Right forelimb (tissue), 1 donor: ENCODE measurements at regions not wholly inside any gene's neighbourhood (a gene's known extent, or its start where the extent isn't known, plus 50 kb on each side); places are given as distances from the start of the nearest gene placed in this dataset.

Experiments used
- DNase-seq: peaks from one replicate; pipeline ENCODE4 v3.0.0-alpha.2; 2018

DNA sequence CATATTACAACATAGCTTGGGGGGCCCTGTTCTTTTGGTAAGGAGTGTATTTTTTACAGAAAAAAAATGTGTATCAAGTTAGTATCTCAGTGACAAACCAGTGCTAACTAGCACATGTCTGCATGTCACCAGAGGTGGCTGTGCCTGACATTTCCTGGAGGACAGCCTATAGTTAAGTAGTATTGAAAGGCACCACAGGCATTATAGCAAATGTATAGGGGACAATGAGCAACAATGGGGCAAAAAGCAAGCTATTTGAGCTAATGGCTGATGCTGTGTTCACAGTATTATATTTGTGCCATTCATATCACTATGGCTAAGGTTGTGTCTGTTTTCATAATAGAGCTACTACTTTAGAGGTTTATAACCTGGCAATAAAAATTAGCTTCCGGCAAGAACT, 1644.0 kb downstream of the MAT2B start:
- DNase-seq: no peak

DNA sequence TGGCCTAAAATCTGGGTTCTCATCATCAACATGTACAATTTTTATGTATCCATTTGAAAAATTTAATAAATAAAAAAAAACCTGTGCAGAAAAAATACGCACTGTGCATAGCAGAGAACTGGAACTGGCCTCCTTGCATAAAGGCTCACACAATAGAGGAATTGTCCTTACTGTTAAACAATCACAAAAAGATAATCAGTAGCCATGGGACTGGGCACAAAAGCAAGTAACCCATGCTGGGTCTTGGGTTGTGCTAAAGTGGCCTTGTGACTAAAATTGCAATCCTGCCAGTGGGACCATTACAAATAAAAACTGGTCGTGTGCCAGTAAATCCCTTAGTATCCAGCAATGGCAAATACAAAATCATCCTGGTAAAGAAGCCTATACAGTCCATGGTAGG, 1646.6 kb downstream of the MAT2B start:
- no peak for DNase-seq

DNA sequence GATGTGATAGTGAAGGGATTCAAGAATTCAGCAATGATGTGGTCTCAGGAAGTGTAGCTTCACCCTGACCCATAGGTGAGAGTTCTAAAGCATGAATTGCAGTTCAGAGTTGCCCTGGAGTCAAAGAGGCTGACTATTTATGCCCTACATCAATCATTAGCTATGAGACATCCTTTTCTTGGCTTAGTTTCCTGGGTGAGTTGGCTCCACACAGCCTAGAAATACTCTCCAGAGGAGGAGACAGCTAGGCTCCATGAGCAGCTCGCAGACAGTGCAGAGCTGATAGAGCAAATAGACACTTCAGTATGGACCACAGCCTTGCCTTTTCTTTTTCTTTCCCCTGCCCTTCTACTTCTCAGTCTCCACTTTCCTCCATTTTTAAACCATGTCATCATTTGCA, 1651.8 kb downstream of the MAT2B start:
- DNase-seq: no peak

DNA sequence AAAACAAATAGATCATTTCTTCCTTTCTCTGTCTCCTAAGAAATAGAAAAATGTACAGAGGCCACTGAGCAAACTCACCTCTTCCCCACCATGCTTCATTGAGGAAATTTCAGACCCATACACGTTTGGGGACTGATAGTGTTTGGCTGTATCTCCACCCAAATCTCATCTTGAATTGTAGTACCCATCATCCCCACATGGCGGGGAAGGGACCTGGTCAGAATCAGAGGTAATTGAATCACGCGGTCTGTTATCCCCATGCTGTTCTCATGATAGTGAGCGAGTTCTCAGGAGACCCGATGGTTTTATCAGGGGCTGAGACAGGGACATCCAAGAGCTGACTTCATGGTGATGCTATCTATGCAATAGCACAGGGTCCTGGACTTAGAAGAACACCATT, 1655.8 kb downstream of the MAT2B start:
- no peak for DNase-seq

DNA sequence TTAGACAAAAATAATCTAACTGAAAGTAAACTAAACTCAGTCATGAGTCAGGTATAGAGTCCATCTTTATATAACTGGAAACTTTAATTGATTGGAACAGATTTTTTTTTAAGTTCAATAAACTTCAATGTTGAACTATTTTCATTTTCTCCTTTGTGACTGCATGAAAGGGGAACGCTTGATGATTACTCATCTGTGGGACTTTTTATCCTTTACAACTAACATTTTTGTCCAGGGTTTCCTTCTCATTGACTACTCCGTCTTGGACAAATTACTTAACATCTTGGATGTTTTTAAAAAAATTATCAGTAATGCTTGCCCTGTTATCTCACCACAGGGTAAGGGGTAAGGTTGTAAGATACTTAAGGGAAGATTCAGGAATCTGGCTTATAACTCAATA, 1658.4 kb downstream of the MAT2B start:
- DNase-seq: no peak

DNA sequence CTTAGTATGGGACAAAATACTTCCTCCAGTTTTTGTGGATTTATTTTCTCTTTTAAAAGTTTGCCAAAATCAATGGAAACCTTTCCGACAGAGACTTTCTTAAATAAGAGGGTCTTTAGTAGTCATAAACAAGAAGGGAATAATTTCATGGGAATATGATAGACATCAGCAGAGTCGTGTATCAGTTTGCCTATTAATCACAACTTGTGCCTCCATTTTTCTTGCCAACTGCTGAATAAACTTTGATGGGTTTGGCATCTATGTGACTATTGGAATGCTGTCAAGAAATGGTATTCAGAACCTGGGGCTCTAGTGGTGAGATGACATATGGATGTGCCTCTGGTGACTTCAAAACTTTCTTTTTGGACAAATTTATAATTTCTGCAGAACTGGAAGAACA, 1668.2 kb downstream of the MAT2B start:
- DNase-seq: no peak

DNA sequence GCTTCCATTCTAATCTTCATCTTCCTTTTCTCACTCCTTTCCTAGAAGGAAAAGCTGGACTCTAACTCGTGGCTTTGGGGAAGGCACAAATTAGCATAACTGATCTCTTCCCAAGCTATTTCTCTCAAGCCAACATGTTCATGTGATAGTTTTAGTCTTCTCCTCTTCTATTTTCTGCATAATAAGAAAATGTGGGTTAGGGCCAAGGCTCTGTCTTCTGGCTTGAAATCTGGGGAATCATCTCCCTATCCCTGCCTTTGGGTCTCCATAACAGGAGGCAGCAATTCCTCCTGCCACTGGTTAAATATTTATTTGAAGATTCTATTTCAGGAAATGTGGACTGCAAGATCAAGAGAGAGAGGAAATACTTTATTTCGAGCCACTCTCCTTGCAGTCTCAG, 1669.6 kb downstream of the MAT2B start:
- DNase-seq: no peak

DNA sequence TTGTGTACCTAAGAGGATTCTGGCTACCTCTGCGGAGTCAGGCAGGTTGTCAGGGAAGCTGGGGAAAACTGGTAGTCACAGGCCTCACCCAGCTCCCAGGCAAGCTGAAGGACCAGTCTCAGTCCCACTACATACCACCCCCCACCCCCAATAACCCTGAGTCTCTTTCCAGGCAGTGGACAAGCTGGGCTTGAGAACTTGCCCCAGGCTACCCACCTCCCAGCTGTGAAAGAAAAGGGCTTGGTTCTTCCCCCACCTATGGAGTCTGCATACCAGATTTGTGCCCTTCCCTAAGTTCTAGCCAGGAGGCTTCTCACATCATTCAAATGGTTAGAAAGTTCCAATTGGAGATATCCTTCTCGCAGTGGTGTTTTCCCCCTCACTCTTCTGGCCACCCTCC, 1678.8 kb downstream of the MAT2B start:
- no peak for DNase-seq

DNA sequence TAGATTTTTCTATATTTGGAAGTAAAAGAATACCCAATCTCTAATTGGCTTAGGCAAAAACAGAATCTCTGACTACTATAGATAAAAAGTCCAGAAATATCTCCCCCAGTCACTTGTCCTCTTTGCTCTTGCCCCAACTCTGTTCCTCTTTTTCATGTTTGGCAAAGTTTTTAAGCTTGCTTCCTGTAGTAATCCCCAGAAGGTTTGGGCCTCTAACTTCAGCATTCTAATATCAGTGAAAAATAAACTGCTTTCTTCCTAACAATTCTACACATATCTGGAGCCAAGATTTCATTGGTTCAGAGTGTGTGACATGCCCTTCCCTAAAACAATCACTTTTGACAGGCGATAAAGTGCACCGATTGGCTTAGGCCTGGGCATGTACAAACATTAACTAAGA, 1680.3 kb downstream of the MAT2B start:
- no peak for DNase-seq

DNA sequence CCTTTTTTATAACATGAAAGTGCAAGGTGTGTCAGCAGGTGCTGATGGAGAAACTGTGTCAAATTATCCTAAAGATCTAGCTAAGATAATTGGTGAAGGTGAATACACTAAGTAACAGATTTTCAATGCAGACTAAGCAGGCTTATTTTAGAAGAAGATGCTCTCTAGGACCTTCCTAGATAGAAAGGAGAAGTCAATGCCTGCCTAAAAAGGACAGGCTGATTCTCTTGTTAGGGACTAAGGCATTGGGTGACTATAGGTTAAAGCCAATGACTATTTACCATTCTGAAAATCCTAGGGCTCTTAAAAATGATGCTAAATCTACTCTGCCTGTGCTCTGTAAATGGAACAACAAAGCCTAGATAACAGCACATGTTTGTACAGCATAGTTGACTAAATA, 1682.4 kb downstream of the MAT2B start:
- no peak for DNase-seq

DNA sequence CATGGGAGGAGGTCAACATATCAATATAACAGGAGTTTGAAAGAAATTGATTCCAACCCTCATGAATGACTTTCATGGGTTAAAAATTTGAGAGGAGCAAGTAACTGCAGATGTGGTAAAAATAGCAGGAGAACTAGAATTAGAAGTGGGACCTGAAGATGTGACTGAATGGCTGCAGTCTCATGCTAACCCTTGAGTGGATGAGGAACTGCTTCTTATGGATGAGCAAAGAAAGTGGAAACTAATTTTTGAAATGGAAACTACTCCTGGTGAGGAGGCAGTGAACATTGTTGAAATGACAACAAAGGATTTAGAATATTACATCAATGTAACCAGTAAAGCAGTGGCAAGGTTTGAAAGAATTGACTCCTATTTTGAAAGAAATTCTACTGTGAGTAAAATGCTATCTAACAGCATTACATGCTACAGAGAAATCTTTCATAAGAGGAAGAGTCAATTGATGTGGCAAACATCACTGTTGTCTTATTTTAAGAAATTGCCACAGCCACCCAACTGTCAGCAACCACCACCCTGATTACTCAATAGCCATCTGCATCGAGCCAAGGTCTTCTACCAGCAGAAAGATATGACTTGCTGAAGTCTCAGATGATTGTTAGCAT, 1683.2 kb downstream of the MAT2B start:
- DNase-seq: no peak

DNA sequence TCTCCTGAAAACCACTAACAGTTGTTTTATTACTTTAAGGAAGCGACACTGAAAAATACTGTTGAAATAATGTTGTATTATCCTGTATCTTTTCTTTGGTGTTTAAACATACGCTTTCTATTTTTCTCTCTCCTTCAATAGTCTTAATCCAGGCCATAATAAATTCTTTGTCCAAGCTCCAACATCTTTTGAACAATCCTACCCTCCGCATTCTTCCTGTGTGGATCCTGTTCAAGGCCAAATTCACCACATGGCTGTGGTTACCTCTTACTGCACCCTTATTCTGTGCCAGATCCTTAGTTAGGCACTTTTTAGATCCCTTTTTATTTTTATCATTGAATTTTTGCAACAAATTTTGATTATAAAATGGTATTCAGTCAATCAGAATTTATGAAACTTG, 1691.5 kb downstream of the MAT2B start:
- DNase-seq: no peak

DNA sequence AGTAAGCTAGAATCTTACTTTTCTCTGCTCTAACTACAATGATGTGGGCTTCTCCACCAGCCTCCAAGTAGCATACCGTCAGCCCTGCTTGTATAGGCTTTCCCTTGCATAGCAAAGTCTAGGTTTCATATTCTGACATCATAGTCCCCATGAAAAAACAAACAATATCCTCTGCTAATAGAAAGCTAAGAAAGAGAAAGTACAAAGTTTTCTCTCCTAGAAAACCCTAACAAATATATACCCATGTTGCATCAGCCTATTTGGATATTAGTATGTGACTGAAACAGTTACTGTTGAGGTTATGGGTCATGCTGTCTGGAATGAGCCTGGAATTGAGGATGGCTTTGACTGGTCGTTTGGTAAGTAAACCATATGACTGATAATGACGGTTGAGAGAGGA, 1696.0 kb downstream of the MAT2B start:
- DNase-seq: no peak

DNA sequence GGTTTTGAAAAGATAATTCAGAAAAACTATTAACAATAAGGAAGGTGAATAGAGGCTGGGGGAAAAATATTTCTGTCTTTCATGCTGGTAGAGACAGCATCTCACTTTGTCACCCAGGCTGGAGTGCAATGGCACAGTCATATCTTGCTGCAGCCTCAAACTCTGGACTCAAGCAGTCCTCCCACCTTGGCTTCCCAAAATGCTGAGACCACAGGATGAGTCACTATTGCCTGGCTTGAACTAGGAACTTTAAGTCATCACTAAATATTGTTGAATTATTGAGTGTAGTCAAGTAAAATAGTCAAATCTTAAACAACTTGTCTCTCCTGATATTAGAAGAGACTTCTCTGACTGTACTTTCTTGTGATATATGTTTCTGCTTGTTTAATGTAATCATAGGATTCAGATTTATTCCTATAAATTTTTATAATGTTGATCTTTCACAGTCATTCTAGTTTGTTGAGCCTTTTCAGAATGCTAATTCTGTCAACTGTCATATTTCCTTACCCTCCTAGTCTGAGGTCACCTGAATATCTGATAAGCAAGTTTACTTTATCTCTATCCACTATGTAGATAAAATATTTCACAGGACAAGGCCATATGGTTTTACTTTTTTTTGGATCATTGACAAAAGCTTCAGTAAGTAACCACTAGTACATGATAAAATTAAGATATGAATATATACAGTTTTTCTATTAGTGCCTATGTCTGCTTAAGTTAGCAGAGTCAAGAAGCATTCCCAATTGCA, 1696.5 kb downstream of the MAT2B start:
- no peak for DNase-seq

DNA sequence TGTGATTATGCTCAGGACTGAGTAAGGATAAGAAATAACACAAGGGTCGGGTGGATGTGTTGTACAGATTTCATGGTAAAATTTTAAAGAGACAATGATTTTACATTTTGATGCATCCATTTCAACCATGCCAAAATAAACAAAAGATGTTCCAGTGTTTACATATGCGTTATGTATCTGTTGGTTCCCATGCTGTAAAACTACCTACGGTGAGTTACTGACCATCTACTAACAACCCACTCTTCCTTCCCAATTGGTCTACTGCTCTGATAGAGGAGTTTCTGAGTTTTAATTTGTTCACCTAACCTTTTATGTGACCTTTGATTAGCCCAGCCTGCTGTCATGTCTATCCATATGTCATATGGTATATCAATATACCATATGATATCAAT, 1697.1 kb downstream of the MAT2B start:
- DNase-seq: no peak

DNA sequence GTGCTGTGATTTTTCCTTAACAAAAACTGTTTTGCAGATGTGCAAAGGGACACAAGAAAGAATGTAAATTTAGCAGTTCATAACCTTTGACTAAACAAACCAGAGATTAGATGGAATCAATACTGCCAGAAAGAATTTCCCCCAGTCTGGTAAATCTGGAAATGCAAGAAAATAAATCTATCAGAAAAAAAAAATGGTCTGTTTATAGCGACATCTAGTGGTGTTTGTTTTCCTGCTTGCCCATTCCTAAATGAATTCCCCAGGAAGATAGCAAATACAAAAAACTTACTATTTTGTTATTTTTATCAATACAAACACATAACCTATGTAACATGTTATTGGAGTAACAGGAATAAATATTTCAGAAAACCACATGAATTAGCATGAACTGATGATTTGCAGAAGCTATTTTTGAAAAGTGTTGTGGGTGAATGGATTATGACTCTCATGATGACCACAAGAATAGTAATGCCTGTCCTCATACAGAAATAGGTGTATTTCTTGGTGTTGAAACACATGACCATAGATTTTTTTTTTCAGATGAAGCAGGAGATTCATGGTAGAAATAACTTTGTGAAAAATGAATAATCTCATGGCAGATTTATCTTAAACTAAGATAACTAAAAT, 1703.8 kb downstream of the MAT2B start:
- DNase-seq: no peak

DNA sequence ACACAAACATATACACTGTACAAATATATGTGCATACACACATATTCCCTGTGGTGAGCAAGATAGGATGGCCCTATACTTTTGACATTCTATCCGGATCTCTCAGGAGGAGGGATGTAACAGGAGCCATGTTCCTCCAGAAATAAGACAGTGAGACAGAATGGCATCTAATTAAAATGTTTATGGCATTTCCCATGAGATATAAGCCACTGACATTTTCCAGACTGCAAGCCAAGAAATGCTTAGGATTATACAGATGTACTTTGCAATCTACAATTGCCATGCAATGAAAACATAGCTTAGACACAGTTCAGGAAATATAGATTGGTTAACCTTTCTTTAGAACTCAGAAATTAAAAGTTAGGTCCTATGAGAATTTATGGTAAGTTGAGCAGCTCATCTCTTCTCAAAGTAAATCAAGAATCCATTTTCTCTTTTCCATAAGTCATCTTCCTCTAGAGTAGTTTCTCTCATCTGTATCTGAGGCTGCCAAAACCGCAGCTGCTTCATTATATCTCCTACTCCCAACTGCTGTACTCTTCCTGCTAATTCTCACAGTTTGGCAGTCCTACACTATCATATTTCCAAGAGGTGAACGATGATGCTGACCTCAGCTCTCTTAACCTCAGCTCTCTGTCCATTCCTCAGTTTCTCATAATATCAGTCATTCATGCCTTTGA, 1719.1 kb downstream of the MAT2B start:
- DNase-seq: no peak

DNA sequence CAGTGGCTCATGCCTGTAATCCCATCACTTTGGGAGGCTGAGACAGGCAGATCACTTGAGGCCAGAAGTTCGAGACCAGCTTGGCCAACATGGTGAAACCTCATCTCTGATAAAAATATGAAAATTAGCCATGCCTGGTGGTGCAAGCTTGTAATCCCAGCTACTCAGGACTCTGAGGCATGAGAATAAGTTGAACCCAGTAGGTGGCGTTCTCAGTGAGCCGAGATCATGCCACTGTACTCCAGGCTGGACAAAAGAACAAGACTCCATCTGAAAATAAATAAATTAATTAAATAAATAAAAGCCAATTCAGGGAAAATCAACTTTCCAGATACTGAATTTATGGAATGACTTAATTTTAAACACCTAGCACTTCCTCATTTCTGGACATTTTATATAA, 1722.1 kb downstream of the MAT2B start:
- DNase-seq: no peak

DNA sequence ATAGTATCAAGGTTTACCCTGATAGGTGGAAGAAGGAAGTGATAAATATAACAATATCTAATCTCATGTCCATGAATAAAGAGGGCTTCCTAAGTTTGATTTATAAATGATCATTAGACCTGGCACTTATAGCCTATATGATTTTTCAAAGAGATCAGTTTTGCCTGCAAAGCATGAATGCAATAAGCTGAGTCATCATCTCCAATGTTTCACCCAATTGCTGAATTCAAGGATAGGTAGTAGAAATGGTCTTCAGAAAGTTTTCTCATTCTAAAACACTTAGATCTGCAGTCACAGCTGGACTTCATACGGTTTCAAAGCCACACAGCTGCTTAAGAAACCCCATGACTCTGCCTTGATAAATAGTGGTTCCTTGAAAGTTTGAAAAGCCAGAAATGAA, 1722.8 kb downstream of the MAT2B start:
- no peak for DNase-seq

DNA sequence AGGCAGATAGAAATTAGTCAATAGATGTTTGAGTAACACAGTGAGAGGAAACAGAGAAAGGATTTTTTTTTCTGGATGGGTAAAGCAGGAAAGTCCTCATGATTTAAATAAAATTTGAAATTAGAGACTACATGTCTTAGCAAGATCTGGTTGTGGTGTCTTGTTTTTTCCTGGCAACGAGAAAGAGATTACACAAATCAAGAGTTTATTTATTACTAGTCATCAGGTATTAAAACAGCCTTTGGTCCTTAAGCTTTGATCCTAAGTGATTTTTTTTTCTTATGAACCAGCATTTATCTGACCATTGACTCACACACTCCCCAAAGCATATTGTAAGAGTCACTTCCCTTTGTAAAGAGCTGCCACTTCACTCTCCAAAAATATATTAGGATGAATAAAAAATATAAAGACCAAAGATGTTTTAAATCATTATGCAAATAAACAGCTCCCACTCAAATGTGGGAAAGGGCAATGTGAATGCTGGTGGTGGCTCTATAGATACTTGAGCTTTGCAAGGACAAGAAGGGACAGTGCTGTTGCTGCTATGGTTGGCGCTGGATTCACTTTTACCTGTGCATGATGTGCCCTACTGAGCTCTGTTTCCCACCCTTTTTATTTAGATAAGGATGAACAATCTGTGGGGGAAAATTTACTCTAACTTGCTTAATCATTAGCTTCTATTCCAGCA, 1726.5 kb downstream of the MAT2B start:
- no peak for DNase-seq

DNA sequence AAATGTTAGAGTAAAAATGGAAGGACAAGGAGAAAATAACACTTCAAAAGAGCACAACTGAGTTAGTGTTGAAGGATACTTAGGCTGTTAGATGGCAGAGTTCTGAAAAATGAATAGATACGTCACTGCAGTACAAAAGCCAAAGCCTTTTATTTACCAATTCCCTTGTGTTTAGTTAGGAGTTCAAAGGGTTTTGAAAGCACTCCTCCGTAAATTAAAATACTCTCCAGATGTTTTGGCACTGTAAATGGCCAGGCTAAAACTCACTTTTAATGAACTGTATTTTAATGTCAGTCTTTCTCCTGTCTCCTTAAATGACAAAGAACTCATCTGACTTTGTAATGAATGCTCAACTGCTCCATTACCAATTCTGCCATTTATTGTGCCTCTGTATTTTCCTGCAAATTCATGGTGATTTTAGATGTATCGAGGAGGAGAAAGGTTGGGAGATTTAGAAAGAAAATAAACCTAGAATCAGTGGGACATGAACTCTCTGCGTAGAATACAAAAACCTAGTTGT, 1727.2 kb downstream of the MAT2B start:
- DNase-seq: no peak

DNA sequence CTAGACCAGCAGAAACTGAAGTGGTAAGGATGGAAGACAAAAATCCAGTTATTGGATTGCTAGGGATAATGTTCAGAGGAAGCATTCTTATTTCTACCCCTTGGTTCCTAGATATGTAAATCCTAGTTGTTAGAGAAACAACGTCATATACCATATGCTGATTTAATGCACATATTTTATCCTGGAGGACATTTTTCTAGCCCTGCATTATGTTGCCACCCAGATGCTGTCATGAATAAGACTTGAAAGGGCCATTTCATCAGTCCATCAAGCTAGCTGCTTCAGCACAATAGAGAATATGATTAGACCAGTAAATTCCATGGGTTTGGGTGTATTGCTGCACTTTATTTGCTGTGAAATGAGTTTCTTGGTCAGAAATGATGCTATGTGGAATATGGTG, 1736.4 kb downstream of the MAT2B start:
- no peak for DNase-seq

DNA sequence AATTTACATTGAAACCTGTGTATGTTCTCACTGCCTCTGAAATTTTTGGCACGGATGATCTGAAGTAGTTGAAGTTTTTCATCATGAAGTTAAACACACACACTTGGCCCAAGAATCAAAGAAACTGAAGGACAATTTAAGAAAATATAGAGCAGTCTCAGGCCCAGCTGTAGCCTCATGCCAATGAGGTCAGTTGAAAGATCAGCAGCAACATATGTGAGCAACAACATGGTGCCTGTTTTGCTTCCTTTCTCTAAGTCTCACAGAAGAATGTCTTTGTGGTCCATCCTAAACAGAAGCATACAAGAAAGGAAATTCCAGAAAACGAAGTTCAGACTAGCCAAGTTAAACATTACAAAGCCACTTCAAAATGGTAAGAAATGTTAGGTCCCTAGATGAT, 1737.2 kb downstream of the MAT2B start:
- DNase-seq: no peak
